Keratinocyte (primary cell): ENCODE measurements at regions not wholly inside any gene's neighbourhood (a gene's known extent, or its start where the extent isn't known, plus 50 kb on each side); places are given as distances from the start of the nearest gene placed in this dataset.
"Not testable (repeated sequence)": the region's sequence is repeated elsewhere in the genome, so short reads cannot be mapped to it uniquely, and the experiment has no call there.

Experiments
- EZH2 ChIP-seq: IDR thresholded peaks from one replicate; pipeline ENCODE4 v1.6.1; 2012; ENCODE audit warnings: inconsistent platforms, mild to moderate bottlenecking, low read length, moderate library complexity
- TF ChIP-seq, protein P1 (sequence below), 3 experiments: IDR thresholded peaks in 1 of 3; conservative IDR thresholded peaks in 1 of 3; optimal IDR thresholded peaks in 1 of 3; 2 replicates in 2 of 3; 3 replicates in 1 of 3; pipeline versions ENCODE3 to v1.5.1; 2011; ENCODE audit warnings: low read length in 3 of 3, mild to moderate bottlenecking in 3 of 3, moderate library complexity in 2 of 3, control low read depth in 1 of 3, inconsistent platforms in 1 of 3; ENCODE audit not compliant: insufficient read depth in 2 of 3; ENCODE audit errors: extremely low read depth in 1 of 3

- TF ChIP-seq, protein P1, sequence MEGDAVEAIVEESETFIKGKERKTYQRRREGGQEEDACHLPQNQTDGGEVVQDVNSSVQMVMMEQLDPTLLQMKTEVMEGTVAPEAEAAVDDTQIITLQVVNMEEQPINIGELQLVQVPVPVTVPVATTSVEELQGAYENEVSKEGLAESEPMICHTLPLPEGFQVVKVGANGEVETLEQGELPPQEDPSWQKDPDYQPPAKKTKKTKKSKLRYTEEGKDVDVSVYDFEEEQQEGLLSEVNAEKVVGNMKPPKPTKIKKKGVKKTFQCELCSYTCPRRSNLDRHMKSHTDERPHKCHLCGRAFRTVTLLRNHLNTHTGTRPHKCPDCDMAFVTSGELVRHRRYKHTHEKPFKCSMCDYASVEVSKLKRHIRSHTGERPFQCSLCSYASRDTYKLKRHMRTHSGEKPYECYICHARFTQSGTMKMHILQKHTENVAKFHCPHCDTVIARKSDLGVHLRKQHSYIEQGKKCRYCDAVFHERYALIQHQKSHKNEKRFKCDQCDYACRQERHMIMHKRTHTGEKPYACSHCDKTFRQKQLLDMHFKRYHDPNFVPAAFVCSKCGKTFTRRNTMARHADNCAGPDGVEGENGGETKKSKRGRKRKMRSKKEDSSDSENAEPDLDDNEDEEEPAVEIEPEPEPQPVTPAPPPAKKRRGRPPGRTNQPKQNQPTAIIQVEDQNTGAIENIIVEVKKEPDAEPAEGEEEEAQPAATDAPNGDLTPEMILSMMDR (optimal IDR thresholded peaks at IDR 0.05 in 1 of 3, IDR thresholded peaks at IDR 0.05 in 1 of 3, conservative IDR thresholded peaks at IDR 0.05 in 1 of 3; ENCODE audit: extremely low read depth in 1 of 3, insufficient read depth in 2 of 3, low read length in 3 of 3): not testable (repeated sequence)
- not testable (repeated sequence) for TF ChIP-seq EZH2
These were observed 154.7 kb upstream of the FAM20C start for GRCh38 chr7:37656-38055.
